HG03095 (cell line): ENCODE measurements at regions not wholly inside any gene's neighbourhood (a gene's known extent, or its start where the extent isn't known, plus 50 kb on each side); places are given as distances from the start of the nearest gene placed in this dataset.

Experiments
- ATAC-seq: cut with Tn5 transposase; IDR thresholded peaks from one replicate; pipeline ENCODE4 v1.9.1; 2021; ENCODE audit warnings: moderate library complexity; ENCODE audit not compliant: unreplicated experiment

DNA sequence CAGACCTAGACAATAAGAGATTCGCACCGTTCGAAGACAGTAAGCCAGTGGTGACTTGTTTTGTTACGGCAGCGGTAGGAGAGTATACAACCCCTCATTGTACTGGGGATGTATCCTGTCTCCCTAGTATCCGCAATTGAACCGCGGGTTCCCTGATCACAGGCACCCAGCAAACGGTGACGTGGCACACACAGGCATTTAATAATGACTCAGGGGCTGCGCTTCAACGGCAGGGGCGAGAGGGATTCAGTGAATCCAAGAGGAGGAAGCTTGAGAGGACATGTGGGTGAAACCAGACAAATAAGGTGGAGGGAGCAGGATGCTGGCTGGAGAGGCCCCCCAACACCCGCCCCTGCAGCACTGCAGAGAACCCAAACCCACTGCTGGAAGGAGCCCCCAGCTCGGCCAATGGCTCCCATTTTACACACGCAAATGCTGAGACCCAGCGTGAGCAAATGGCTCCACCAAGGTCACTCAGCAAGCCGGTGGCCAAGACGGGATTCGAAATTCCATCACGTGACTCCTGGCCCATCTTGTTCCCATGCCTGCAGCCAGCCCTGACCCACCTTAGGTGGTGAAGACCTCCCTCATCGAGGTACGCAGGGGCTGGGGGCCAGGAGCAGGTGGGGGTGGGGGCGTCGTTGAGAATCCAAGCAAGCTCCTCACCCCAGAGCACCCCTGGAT, 149.9 kb downstream of the SYF2 start:
- ATAC-seq: no peak

DNA sequence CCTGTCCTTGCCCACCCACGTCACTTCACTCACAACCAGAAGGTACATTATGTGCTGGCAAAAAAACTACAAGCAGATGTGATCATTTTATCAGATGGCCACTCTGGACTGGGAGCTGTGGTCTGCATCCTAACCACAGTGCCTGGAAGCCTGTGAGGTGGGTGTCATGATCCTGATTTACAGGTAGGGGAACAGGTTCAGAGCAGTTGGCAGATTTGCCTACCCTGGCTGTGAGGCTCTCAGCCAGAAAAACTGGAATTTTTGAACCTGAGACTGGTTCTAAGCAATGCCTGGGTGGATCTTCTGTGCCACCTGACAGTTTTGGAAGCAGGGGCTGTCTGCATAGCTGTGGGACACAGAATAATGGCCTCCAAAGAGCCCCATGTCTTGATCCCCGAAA, 150.8 kb downstream of the SYF2 start:
- ATAC-seq: no peak

GRCh38 chr1:25080294-25081209, 150.5 kb upstream of the RUNX3 start:
- no peak for ATAC-seq

DNA sequence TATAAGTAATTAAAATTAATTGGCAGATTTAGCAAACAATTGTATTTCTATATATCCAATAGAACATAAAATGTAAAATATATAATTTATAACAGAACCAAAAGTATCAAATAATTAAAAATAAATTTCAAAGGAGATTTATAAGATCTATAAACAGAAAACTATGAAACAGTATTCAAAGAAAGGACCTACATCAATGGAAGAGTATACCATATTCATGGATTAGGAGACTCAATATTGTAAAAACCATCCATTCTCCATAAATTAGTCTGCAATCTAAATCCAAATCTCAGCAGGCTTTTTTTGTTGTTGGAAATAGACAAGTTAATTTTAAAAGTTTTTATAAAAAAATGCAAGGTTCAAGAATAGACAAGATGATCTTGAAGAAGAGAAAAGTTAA, 149.0 kb upstream of the RUNX3 start:
- no peak for ATAC-seq

GRCh38 chr1:25074351-25075227, 144.5 kb upstream of the RUNX3 start:
- no peak for ATAC-seq

- ATAC-seq: no peak
Measured at GRCh38 chr1:25073640-25074270, 143.7 kb upstream of the RUNX3 start.

GRCh38 chr1:25072461-25072860, 142.4 kb upstream of the RUNX3 start:
- ATAC-seq: no peak

DNA sequence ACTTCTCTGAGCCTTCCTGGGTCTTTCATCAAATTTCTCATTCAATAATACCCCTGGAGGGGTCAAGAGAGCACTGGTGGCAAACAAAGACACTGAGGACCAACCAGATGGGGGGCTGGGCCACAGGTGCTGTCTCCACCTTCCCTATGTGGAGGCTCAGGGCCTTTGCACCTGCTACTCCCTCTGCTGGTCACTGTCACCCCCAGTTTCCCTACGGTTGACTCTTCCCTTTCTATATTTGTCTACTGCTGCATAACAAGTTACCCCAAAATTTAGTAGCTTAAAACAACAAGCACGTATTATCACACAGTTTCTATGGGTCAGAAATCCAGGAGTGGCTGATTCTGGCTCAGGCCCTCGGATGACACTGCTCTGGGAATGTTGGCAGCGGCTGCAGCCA, 138.8 kb upstream of the RUNX3 start:
- no peak for ATAC-seq

GRCh38 chr1:25068316-25068715, 138.2 kb upstream of the RUNX3 start:
- ATAC-seq: no peak

DNA sequence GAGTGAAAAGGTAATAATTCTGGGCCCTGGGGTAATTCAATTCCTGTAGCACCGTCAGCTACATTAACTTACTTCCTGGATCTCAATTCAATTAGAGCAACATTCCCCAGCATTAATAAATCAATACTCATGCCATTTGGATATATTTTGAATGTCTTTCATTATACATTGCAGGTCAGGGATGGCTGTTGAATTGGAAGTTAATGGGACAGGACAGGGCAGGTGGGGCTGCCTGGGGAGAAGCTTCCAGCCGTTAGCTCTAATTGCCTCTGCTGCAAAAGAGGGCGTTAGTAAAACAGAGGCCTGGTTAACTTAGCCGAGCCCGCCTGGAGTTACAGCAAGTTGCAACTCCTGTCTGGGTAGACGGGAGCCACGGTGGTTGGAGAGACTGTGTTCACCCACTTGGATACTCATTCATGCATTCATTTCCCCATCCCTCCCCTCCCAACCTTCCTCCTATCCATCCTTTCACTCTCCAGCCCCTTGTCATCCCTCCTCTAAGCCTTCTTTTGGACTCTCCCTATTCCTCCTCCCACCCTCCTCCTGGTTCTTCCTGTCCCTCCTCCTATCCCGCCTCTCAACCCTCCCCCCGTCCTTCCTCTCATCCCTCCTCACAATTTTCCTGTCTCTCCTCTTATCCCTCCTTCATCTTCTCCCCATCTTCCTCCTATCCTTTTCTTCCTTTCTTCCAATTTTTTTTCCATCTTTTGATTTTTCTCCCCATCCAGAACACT, 137.6 kb upstream of the RUNX3 start:
- ATAC-seq: no peak

GRCh38 chr1:25066731-25067517, 136.8 kb upstream of the RUNX3 start:
- no peak for ATAC-seq

- no peak for ATAC-seq
Measured at GRCh38 chr1:25066256-25066655, 136.2 kb upstream of the RUNX3 start.

GRCh38 chr1:25065795-25066238, 135.7 kb upstream of the RUNX3 start:
- no peak for ATAC-seq

DNA sequence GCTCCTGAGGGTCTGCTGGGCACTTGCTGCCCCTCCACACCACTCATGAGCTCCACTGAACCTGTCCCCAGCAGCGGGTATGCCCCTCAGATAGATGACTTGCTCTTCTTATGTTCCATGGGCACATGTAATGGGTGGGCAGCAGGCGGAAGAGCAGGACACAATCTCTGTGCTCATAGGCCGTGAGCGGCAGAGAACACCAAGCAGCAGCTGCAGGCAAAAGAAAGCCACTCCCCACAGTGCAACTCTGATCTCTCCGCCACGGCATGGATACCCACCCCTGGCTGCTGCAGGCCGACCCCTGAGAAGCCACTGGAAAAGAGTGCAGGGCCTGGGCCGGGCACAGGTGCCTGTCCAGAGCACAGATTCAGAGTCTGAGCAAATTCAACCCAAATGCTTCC, 135.2 kb upstream of the RUNX3 start:
- no peak for ATAC-seq

DNA sequence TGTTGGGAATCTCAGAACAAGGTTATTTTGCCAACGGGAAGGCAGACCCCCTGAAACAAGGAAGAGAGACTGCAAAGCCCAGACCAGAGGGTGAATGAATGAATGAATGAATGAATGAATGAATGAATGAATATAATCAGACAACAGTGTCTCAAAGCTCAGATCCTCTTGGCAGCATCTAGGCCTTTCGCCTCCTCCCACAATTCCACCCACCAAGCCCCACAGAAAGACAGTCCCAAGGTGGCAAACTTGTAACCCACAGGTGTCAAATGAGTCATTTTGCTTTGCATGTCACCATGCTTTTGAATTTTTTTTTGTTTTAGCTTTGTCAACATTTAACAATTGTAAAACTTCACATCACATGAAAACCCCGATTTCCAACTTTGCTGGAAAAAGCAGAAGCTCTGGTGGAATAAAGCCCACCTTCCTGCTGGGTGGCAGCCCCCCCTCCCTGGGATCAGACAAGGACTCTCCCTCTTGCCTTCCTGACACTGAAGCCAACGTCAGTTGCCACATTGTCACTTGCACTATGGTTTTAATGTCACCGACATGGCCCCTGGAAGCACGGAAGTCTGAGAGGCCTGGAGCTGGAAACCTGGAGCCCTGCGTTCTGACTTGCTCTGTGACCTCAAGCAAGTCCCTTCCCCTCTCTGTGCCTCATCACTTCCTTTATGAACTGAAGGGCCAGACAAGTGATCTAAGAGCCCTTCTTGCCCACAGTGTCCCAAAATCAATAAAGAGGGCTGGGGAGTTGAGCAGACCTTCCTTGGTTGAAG, 134.6 kb upstream of the RUNX3 start:
- ATAC-seq: no peak

GRCh38 chr1:25063591-25064416, 133.7 kb upstream of the RUNX3 start:
- no peak for ATAC-seq

DNA sequence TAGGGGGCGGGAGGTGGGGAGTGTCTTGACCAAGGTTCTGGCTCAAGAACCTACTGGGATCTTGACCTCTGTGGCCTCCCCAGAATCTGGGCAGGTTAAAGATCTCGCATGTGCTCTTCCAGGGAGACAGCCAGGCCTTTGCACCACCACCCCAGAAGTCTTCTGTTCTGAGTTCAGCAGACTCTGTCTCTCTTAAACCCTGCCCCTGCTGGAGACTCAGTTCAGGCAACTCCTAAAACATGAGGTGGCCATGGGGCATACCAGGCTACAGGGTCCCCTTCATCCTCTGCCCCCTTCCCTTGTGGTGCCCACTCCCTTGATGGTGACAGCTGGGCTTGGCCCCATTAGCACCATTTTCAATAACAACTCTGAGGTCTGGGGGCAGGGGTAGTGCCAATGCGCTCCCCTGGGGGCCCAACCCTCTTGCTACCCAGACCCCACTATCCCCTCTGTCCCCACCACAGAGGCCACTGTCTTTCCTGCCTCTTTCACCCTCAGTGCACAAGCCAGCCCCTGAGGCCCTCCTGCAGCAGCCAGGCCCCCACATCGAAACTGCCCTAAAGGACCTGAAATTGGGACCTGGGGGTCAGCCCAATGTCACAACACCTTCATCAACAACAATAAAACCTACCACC, 132.7 kb upstream of the RUNX3 start:
- ATAC-seq: no peak
